Uterus (tissue), 3 donors: ENCODE measurements at regions not wholly inside any gene's neighbourhood (a gene's known extent, or its start where the extent isn't known, plus 50 kb on each side); places are given as distances from the start of the nearest gene placed in this dataset.

Experiments
- DNase-seq, 2 donors: peaks; one replicate each; pipeline ENCODE4 v3.0.0-alpha.2; 2019 to 2020
- H3K27ac ChIP-seq, 2 donors: fragments of 200-600 bp; sonication (generic); 1 replicate in 1 of 2; 2 replicates in 1 of 2; pipeline ENCODE4 v1.5.1; 2016 to 2018
- H3K27me3 ChIP-seq, 2 donors: fragments of 200-600 bp; sonication (generic); one replicate each; pipeline ENCODE4 v1.5.1; 2018 to 2019; ENCODE audit warnings: control low read depth in 1 of 2
- H3K36me3 ChIP-seq, 2 donors: fragments of 200-600 bp; sonication (generic); one replicate each; pipeline ENCODE4 v1.5.1; 2019; ENCODE audit warnings: control low read depth in 1 of 2
- H3K4me1 ChIP-seq, 2 donors: fragments of 200-600 bp; sonication (generic); one replicate each; pipeline ENCODE4 v1.5.1; 2018 to 2019; ENCODE audit warnings: control low read depth in 1 of 2
- H3K4me3 ChIP-seq, 2 donors: fragments of 200-600 bp; sonication (generic); 1 replicate in 1 of 2; 2 replicates in 1 of 2; pipeline ENCODE4 v1.5.1; 2018 to 2019; ENCODE audit warnings: mild to moderate bottlenecking in 1 of 2
- H3K9me3 ChIP-seq, 2 donors: fragments of 200-600 bp; sonication (generic); one replicate each; pipeline ENCODE4 v1.5.1; 2019; ENCODE audit warnings: control low read depth in 1 of 2
- CTCF ChIP-seq, 4 experiments: fragments of 200-600 bp in 2 of 4; fragments of 450-650 bp in 2 of 4; sonication (generic) in 2 of 4; IDR thresholded peaks; one replicate each; pipeline ENCODE4 v1.5.1; 2016 to 2019; ENCODE audit warnings: antibody characterized with exemption in 4 of 4, mild to moderate bottlenecking in 2 of 4, moderate library complexity in 1 of 4
- POLR2A ChIP-seq, 2 donors: fragments of 450-650 bp; IDR thresholded peaks; one replicate each; pipeline ENCODE4 v1.6.1; 2016; ENCODE audit warnings: antibody characterized with exemption in 2 of 2, mild to moderate bottlenecking in 1 of 2, moderate library complexity in 1 of 2
- intact Hi-C: fragments of 100-400 bp; cut with DNase I; formaldehyde crosslinking; loops from one replicate; pipeline ENCODE4 v1.15.1; 2023; ENCODE audit warnings: low total_unique reads
- donor health status: DM: yes; HTN: yes; CAD: no.

- Histone ChIP-seq H3K9me3 (no peaks in the 10 kb centered on the region), H3K4me3 (no peak overlapping the region), H3K4me1 (no peaks in the 10 kb centered on the region), H3K36me3 (no peaks in the 10 kb centered on the region), H3K27ac (no peak overlapping the region), H3K27me3 (no peaks in the 10 kb centered on the region)
- intact Hi-C loops = no loop called here
- TF ChIP-seq CTCF (IDR thresholded peaks at IDR 0.05) (no peak), POLR2A (IDR thresholded peaks at IDR 0.05) (no peak)
- DNase-seq = no peak
Measured at GRCh38 chr21:36647279-36648093, 51.4 kb upstream of the SIM2 start.
